HG03442 (cell line): ENCODE measurements at regions not wholly inside any gene's neighbourhood (a gene's known extent, or its start where the extent isn't known, plus 50 kb on each side); places are given as distances from the start of the nearest gene placed in this dataset.

Experiments used
- ATAC-seq: cut with Tn5 transposase; IDR thresholded peaks from one replicate; pipeline ENCODE4 v1.9.1; 2021; ENCODE audit warnings: mild to moderate bottlenecking, moderate library complexity; ENCODE audit not compliant: unreplicated experiment

DNA sequence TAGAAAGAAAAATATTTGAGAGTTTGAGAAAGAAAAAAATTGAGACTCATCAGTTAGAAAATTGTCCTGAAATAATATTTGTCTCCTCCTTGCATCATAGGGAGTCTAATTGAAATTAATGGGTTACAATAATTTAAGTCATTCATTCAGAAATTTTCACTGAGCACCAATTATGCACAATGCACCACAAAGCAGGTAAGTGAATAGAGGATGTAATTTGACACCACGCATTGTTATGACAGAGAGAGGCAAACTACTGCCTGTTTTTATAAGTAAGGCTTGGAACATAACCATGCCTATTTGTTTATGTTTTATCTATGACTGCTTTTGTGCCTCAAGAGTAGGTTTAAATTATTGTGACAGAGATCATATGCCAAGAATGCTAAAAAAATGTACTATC, 537.9 kb upstream of the FAT3 start:
- no peak for ATAC-seq

DNA sequence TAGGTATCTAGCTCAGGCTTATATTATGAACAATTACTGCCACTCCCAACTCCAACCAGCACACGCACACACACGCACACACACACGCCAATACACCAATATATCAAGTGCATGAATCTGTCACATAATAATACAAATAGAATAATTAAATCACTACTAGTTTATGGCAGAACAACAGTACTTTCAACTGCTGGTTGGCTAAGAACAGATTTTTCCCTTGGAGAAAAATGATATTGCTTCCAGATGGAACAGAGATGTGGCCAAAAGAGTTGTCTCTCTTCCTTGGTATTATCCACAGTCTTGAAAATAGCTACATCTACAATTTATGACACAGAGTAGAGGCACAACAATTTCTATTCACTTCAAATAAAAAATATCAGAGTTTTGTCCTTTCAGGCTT, 538.3 kb upstream of the FAT3 start:
- ATAC-seq, result no peak

DNA sequence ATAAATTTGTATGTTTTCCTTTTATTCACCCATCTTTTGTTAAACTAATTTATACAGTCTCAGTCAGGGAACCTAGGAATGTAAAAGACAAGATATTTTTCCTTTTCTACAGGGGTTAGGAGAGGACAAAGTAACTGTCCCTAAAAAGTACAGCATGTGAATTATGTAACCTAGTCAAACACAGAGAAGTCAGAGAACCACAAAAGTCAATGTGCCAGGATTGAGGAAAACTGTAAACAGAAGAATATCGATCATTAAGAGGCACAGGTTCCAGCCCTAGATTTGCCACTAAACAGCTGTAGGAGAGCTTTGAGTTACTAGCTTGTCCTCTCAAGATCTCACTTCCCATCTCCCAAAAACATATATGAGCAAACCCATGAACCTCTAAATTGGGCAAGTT, 550.9 kb upstream of the FAT3 start:
- no peak for ATAC-seq

DNA sequence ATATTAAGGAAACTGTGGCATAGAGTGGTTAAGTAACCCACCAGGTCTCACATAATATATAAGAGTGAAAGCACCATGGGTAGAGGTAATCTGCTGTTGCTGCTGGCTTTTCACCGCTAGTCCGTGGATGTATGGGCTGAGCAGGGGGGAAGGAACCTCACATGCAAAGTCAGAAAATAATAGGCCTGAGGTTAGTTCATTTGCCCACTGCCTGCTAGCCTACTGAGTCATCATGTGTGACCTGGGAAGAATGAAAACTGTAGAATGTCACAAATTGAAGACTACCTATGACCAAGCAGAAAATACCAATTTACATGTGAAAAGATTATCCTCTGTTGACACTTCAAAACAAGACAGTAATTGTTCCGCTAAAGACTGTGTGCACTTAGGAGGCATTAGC, 560.1 kb upstream of the FAT3 start:
- no peak for ATAC-seq

DNA sequence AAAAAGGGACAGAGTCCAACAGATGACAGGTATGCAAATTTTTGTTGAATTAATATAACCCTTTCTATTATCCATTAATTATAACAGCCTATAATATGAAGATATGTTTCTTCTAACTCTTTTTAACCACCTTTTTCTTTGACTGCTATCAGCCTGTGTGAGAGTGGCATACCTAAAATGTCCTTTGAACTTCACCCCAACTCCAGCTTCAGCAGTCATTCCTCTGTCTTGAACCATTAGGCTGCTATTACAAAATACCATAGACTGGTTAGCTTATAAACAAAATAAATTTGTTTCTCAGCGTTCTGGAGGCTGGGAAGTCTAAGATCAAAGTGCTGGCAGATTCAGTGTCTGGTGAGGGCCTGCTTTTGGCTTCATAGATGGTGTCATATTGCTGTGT, 564.6 kb upstream of the FAT3 start:
- no peak for ATAC-seq

DNA sequence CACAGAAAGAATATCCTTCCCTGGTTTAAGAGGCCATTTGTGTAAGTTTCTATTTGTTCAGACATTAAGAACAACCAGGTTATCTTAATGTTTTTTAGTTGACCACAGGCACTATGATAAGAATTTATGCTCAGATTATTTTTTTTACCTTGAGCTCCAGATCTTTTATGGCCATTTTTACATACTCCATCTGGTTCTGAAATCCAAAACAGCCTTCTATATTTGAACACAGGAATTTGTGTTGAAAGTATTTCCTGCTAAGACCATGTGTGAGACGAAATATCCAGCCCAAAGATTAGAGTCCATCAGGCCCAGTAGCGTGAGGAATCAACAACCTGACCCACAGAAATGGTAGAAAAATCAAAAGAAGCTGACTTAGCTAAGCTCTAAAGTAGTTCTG, 569.9 kb upstream of the FAT3 start:
- ATAC-seq, result no peak

DNA sequence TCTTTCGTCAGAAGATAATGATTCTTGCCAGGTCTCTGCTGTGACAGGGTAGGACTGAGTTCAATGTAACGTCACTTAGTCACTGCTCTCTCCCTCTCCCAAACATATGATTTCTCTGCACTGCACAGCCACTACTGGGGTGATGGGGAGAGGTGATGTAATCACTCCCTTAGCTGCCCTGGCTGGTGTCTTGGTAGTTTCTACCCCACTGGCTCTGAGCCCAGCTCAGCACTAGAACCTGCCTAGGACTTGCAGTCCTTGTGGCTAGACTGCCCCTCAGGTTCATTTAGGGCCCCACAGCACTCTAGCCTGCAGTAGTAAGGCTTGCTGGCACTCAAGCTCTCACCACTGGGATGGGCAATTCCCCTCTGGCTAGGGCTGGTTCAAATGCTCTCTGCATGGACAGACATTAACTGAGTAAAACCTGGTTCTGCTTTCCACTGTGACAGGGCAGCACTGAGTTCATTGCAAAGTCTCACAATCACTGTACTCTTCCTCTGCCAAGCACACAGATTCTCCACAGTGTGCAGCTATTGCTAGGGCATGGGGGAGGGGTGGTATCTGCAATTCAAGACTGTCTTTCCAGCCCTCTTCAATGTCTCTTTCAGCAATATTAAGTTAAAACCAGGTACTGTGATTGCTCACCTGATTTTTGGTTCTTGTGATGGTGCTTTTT, 571.4 kb upstream of the FAT3 start:
- no peak for ATAC-seq

DNA sequence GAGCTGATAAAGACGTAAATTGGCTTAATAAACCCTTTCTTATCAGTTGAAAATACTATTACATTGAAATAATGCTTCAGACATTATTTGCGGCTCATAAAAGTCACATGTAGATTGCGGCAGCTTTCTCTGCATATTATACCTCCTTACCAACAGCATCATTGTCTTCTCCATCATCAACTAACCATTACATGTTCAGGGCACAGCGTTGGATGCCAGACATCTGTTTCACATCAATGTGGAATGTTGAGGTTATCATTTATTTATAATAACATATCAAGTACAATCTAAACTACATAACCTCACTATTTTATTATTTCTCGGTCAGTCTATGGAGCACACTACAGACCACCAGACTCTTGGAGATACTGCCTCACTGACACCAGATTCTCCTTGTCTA, 573.8 kb upstream of the FAT3 start:
- no peak for ATAC-seq

DNA sequence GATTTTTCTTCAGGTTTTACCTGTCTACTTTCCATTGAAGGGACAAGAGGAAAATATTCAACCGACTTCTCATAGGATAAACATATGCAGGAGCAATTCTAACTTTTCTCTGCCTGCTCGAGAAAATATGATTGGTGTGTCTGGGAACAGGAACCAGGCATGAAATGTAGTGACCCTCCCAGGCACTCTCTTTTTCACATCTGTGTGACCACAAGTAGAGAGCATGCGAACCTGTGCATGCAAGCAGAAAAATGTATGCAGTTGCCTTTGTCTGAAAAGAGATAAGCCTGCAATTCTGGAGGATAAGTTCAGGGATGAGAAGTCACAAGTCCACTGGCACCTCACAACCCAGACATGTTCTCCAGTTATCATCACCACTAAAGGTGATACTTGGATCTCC, 583.5 kb upstream of the FAT3 start:
- no peak for ATAC-seq

DNA sequence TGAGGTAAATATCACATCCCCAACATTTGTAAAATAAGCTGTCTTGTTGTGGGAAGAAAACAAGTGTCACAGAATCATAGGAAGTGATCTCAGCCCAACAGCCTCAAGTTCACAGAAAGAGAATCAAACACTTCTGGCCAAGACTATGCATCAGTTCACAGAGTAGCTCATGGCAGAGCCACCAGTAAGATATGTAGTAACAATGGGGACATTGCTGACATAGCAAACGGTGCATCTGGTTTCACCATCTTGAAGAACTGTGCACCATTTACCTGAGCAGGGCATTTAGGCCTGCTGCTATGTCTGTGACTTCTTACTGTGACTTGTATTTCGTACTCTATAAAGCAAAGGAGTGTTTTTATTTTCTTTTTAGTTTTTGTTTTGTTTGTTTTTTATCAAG, 585.3 kb upstream of the FAT3 start:
- ATAC-seq, result no peak

DNA sequence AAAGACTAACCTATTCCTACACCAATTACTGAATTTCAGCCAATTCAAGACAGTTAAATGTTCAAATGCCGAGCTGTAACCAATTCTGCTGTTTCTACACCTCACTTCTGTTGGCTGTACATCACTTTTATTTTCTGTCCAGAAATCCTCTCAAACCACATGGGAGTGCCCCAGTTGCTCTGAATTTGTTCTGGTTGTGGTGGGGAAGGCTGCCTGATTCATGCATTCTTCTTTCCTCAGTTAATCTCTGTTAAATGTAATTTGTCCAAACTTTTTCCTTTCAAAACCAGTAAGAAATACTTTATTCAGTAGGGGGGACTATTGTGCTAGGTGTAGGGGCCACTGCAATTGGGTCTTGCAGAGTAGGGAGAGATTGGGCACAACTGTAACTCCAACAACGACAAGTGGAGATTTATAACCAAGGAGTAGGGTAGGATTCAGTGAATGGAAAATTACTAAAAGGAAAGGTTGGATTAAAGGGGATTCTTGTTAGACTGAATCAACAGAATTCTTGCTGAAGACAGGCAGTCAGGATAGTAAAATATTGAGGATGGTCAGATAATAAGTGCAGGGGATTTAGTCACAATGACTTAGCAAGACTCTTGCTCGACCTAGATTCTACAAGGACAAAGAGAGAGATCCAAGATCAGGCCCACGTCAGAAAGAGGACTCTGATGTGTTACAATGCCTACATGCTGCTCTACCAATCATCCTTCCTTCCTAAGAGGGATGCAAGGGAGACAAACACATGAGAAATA, 593.5 kb upstream of the FAT3 start:
- ATAC-seq, result no peak

DNA sequence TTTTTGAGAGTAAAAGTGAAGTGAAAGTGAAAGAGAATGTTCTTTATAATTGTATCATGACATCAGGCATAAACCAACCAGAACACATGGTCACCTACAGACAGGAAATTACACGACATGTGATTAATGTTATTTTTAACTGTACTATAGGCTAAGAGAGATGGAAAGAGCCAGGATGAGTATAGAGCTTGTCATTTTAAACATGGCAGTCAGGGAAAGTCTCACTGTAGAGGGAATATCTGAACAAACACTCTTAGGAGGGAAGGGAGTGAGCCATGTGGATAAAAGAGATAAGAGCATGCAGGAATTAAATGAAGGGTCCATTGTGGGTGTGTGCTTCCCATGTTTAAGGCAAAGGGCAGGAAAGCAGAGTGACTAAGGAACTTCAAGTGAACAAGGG, 599.1 kb upstream of the FAT3 start:
- no peak for ATAC-seq

DNA sequence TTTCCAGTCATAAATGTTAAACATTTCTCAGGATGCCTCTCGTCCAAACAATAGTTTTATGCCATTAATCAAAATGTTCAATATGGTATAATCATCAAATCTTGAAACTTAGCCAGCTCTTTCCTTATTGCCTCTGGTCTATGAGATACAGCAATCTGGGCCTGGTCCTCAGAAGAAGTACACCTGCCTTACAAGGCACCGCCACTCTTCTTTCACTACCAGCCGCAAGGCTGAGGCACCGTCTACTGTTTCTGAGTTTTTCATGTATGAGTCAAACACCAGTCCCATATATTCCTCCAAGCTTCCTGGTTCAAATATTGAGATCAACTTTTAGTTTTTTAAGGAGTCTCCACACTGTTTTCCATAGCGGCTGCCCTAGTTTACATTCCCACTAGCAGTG, 600.6 kb upstream of the FAT3 start:
- no peak for ATAC-seq

DNA sequence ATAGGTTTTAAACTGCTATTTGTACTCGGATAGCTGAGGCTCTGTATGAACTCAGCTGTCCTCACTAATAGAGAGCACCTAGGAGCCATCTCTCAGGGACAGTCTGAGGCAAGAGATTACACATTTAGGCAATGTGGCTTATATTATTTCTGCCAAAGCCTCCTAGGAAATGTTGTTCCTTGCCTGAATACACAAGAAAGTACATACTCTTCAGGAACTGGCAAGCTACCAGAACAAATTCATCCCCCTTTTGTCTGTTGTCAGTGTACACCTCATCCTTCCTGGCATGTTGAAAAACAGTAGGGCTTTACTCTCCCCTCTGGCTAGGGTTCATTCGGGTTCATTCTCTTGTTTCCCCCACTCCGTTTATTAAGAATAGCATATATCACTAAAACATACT, 615.9 kb upstream of the FAT3 start:
- no peak for ATAC-seq

DNA sequence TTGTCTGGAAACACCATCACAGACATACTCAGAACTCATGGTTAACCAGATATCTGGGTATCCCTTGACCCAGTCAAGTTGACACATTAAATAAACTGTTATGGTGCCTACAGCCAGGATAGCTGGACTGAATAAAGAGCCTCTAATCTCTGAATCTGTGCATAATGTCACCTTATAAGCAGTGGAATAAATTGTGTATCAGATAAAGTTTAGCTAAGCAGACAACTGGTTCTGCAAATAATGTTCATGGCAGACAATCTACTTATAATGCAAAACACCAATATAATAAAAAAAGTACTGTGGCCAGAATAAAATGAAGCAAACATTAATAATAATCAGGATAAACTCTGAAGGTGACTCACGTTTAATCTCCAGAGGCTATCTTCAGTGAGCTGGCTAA, 628.5 kb upstream of the FAT3 start:
- no peak for ATAC-seq

DNA sequence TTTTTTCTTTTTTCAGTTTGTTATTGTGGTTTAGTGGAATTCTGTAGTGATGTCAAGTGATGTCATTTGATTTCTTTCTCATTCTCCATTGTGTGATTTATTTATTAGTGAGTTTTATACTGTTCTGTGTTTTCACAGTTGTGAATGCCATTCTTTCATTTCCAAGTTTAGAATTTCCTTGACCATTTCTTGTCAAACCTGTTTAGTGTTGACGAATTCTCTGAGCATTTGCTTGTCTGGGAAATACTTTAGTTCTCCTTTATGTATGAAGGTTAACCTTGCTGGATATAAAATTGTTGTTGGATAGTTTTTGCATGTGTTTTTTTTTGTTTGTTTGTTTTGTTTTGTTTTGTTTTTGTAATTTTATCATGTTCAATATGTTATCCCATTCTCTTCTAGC, 633.6 kb upstream of the FAT3 start:
- no peak for ATAC-seq

DNA sequence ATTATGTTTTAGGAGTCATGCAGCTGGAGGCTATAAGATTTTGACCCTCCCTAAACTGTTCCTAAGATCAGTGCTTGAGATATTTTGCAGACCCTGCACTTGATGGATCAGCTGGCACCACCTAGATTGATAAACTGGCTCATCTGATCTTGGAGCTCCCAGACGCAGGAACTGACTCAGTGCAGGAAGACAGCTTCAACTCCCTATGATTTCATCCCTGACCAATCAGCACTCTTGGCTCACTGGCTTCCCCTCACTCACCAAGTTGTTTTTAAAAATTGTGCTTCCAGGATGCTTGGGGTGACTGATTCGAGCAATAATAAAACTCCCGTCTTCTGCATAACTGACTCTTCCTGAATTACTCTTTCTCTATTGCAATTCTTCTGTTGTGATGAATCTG, 637.5 kb upstream of the FAT3 start:
- ATAC-seq, result no peak

DNA sequence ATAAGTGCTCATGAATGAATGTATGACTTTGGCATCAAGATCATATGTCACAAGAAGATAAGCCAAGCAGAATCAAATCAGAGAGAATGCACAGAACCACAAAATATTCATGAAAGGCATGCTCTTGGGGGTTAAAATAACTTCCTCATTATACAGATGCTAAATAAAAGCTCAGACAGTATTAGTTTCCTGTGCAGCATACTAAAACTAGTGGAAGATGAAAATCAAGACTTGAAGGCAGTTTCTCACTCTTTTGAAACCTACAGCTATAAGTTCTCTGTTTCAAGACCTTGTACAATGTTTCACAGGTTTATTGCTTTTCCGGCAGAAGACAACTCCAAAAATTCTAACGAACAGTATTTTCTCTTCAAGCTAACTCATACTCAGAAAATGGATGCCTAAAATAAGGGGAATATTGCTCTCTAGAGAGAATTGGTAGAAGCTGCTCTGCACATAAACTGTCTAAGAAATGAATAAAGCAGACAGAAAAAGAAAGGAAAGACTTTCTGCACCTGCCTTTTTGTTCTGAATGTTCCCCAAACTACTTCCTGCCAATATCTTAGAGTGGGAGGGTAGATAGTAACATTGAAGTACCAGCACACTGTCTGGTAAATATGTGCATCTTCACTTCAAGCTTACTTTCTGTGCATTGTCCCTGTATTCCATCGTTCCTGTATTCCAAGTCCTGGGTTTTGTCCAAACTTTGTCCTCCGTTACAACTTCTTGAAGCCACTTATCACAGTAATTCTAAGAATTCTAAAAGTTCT, 639.4 kb upstream of the FAT3 start:
- ATAC-seq, result no peak

DNA sequence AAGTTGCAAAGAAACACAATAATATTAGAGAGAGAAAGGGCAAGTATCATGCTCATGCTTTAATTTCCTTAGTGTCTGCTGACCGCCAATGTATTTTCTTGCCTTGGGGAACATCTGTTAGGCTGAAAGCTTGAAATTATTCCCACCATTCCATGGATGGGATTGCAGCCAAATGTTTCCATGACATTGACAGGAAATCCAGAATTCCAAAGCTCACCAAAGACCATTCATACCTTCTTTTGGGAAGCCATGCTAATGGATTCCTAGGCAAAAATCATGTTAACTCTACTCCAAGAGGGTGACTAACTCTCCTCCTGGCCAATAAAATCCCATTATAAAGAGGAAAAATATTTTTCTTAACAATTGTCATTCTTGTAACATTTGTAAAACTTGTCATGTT, 661.4 kb upstream of the FAT3 start:
- no peak for ATAC-seq

DNA sequence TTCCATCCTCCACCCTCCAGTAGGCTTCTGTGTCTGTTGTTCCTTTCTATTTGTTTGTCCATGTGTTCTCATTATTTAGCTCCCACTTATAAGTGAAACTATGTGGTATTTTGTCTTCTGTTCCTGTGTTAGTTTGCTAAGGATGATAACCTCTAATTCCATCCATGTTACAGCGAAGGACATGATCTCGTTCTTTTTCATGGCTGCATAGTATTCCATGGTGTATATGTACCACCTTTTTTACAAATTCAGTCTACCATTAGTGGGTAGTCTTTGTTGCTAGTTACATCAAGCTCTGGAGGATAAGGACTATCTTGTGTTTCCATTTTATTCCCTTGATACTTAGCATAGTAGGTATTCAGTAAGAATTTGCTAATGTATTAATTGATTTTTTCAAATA, 664.2 kb upstream of the FAT3 start:
- no peak for ATAC-seq

DNA sequence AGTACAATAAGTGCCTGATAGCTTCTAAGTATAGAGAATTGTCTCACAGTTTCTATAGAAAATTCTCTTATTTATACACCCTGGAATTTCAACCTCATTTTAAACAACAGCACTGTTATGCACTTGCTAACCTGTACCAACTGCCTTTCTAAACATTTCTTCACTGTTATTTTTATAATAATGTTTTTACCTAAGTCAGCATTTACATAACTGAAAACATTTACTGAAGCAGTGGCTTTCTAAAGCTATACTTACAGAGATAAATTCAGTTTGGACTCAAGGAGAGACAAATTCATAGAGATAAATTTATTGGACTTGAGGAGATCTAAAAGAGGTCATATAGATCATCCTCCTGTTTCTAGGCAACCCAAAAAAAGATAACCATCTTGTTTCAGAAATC, 686.6 kb upstream of the FAT3 start:
- no peak for ATAC-seq

DNA sequence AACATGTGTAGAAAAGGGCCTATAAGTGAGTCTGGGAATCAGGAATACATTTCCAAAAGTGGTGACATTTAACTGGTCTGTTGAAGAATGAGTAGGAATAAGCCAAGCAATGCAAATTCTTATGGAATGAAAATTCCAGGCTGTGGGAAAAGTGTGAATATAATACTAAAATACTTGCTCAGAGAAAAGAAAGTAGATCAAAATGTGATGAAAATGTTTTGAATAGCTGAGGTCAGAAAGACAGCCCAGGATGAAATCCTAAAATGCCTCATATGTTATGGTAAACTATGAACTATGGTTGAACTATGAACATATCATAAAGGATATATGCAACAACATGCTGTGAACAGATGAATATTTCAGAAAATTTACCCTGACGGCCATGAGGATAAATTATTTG, 688.3 kb upstream of the FAT3 start:
- no peak for ATAC-seq
